Neural progenitor cell (in vitro differentiated cells): ENCODE measurements at regions not wholly inside any gene's neighbourhood (a gene's known extent, or its start where the extent isn't known, plus 50 kb on each side); places are given as distances from the start of the nearest gene placed in this dataset.

Source experiments
- CTCF ChIP-seq: fragments of 200-600 bp; sonication (generic); IDR thresholded peaks from 2 replicates; pipeline ENCODE4 v1.5.1; 2017; ENCODE audit warnings: antibody characterized with exemption, mild to moderate bottlenecking
- EZH2 ChIP-seq: fragments of 200-600 bp; sonication (generic); IDR thresholded peaks from 2 replicates; pipeline ENCODE4 v1.6.1; 2017; ENCODE audit warnings: antibody characterized with exemption, mild to moderate bottlenecking, moderate library complexity
- EZH2phosphoT487 ChIP-seq: fragments of 200-600 bp; sonication (generic); IDR thresholded peaks from 2 replicates; pipeline ENCODE4 v1.6.1; 2017; ENCODE audit warnings: antibody characterized with exemption

DNA sequence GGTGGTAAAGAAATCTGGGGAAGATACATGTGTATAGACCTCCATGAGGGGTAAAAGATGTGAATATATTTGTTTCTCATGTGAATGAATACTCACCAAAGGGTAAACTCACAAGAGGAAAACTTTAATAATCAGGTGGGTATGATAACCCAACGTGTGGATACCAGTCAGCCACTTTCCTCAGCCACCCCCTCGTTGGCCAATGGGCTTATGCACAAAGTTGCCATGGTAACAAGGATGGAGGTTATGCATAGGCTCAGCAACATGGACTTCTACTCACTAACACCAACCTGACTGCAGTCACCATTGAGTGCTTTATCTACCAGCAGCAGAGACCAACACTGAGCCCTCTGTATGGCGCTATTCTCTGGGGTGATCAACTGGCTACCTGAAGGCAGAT lies 424.4 kb downstream of the DUSP10 start:
- TF ChIP-seq EZH2 (no peak), CTCF (no peak), EZH2phosphoT487 (no peak)
